Mesenchymal stem cell (in vitro differentiated cells and primary cell): ENCODE measurements at regions not wholly inside any gene's neighbourhood (a gene's known extent, or its start where the extent isn't known, plus 50 kb on each side); places are given as distances from the start of the nearest gene placed in this dataset.

Source experiments
- DNase-seq: peaks from one replicate; pipeline ENCODE4 v3.0.0-alpha.2; 2013
- H2AFZ ChIP-seq: one replicate; pipeline ENCODE4 v1.6.1; 2013; ENCODE audit warnings: low read depth, mild to moderate bottlenecking, control low read depth, inconsistent platforms, low read length, moderate library complexity
- H2AK5ac ChIP-seq: 2 replicates; pipeline ENCODE4 v1.6.1; 2013; ENCODE audit warnings: low read length, moderate library complexity, mild to moderate bottlenecking, inconsistent platforms; ENCODE audit not compliant: severe bottlenecking
- H2BK120ac ChIP-seq: one replicate; pipeline ENCODE4 v1.6.1; 2013; ENCODE audit warnings: low read depth, mild to moderate bottlenecking, inconsistent platforms, low read length, moderate library complexity
- H2BK12ac ChIP-seq, 2 experiments: one replicate each; pipeline ENCODE4 v1.6.1; 2013; ENCODE audit warnings: inconsistent platforms in 2 of 2, low read length in 2 of 2, mild to moderate bottlenecking in 2 of 2, moderate library complexity in 2 of 2, control low read depth in 1 of 2
- H2BK15ac ChIP-seq: one replicate; pipeline ENCODE4 v1.6.1; 2013; ENCODE audit warnings: mild to moderate bottlenecking, low read depth, inconsistent platforms; ENCODE audit not compliant: poor library complexity, severe bottlenecking
- H2BK5ac ChIP-seq: 2 replicates; pipeline ENCODE4 v1.6.1; 2013; ENCODE audit warnings: low read depth, mild to moderate bottlenecking, low read length, control low read depth, inconsistent platforms; ENCODE audit not compliant: poor library complexity, severe bottlenecking
- H3K14ac ChIP-seq, 2 experiments: one replicate each; pipeline ENCODE4 v1.6.1; 2013; ENCODE audit warnings: inconsistent platforms in 2 of 2, low read length in 2 of 2, control low read depth in 1 of 2, mild to moderate bottlenecking in 1 of 2, moderate library complexity in 1 of 2
- H3K18ac ChIP-seq, 2 experiments: one replicate each; pipeline ENCODE4 v1.6.1; 2013; ENCODE audit warnings: inconsistent platforms in 2 of 2, low read length in 2 of 2, control low read depth in 1 of 2, low read depth in 1 of 2, mild to moderate bottlenecking in 1 of 2
- H3K23ac ChIP-seq, 2 experiments: one replicate each; pipeline ENCODE4 v1.6.1; 2013; ENCODE audit warnings: inconsistent platforms in 2 of 2, low read length in 2 of 2, mild to moderate bottlenecking in 2 of 2, moderate library complexity in 2 of 2, control low read depth in 1 of 2
- H3K27ac ChIP-seq: 2 replicates; pipeline ENCODE4 v1.5.1; 2013; ENCODE audit warnings: mild to moderate bottlenecking, moderate library complexity, low read length, control low read depth, inconsistent platforms; ENCODE audit not compliant: poor library complexity, severe bottlenecking
- H3K27me3 ChIP-seq, 2 experiments: 2 replicates each; pipeline versions ENCODE4 v1.6.1 to v1.7.0; 2013; ENCODE audit warnings: low read length in 2 of 2, mild to moderate bottlenecking in 2 of 2, moderate library complexity in 2 of 2, control low read depth in 1 of 2, inconsistent platforms in 1 of 2; ENCODE audit not compliant: control insufficient read depth in 1 of 2, insufficient read depth in 1 of 2
- H3K36me3 ChIP-seq, 2 experiments: 2 replicates each; pipeline versions ENCODE4 v1.6.1 to v1.7.0; 2013; ENCODE audit warnings: low read length in 2 of 2, control low read depth in 1 of 2, inconsistent platforms in 1 of 2, low read depth in 1 of 2, mild to moderate bottlenecking in 1 of 2; ENCODE audit not compliant: insufficient read depth in 2 of 2, control insufficient read depth in 1 of 2
- H3K4ac ChIP-seq, 2 experiments: one replicate each; pipeline ENCODE4 v1.6.1; 2013; ENCODE audit warnings: inconsistent platforms in 2 of 2, low read length in 2 of 2, mild to moderate bottlenecking in 2 of 2, moderate library complexity in 2 of 2, control low read depth in 1 of 2, low read depth in 1 of 2
- H3K4me1 ChIP-seq: 2 replicates; pipeline ENCODE4 v1.6.1; 2013; ENCODE audit warnings: low read depth, low read length, control low read depth; ENCODE audit not compliant: control insufficient read depth, insufficient read depth
- H3K4me2 ChIP-seq: 2 replicates; pipeline ENCODE4 v1.6.1; 2013; ENCODE audit warnings: low read length, mild to moderate bottlenecking, inconsistent platforms; ENCODE audit not compliant: poor library complexity, severe bottlenecking
- H3K4me3 ChIP-seq, 2 experiments: 2 replicates each; pipeline versions ENCODE4 v1.5.1 to v1.7.0; 2013; ENCODE audit warnings: low read length in 2 of 2, mild to moderate bottlenecking in 2 of 2, control low read depth in 1 of 2, low read depth in 1 of 2; ENCODE audit not compliant: insufficient read depth in 1 of 2
- H3K79me1 ChIP-seq: replicated peaks from 2 replicates; pipeline ENCODE4 v1.6.1; 2013; ENCODE audit warnings: mild to moderate bottlenecking, control low read depth, low read length, inconsistent platforms; ENCODE audit not compliant: poor library complexity, severe bottlenecking
- H3K9ac ChIP-seq: 2 replicates; pipeline ENCODE4 v1.7.0; 2013; ENCODE audit warnings: mild to moderate bottlenecking, low read length, moderate library complexity
- H3K9me3 ChIP-seq: 2 replicates; pipeline ENCODE4 v1.7.0; 2013; ENCODE audit warnings: mild to moderate bottlenecking, low read length; ENCODE audit not compliant: control insufficient read depth
- H4K8ac ChIP-seq: one replicate; pipeline ENCODE4 v1.6.1; 2013; ENCODE audit warnings: inconsistent platforms, mild to moderate bottlenecking, low read length, moderate library complexity
- H4K91ac ChIP-seq: one replicate; pipeline ENCODE4 v1.6.1; 2013; ENCODE audit warnings: mild to moderate bottlenecking, low read length, inconsistent platforms
- WGBS: methylation state at CpG from one replicate; pipeline ENCODE4 v1.1.7; 2013; ENCODE audit warnings: mixed read lengths; 5-methylcytosine and 5-hydroxymethylcytosine counted together

DNA sequence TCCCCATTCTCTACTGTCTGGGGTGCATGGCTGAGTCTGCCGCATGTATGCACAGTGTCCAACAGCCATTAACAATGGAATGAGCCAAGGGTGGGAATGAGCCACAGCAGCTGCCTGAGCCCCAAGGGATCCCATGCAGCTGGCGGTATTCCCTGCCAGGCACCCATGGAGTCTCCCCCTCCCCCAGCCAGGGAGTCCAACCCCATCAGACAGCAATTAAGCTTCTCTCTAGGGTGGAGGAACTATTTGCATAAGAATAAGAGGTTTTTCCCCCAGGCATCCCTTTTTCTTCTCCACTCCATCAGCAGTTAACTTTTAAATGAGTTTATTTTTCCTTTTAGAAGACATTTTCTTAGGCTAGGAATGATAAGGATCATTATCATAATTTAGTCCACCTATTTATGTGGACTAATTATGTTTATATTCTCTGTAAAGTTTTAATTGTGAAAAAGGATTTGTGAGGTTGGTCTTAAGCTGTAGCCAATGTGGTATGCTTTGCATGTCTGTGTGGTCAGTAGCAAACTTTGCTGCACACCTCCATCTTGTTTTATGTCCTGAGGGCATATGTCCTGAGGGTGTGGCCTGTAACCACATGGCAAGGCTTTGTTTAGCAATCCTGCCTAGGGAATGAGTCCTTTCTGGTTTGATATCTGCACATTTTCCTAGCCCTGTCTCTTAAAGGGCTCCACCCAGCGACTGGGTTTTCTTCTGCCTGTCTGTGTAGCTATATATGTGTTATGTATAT, 158.9 kb upstream of the OLIG3 start:
- Histone ChIP-seq H2BK15ac (no peak overlapping the region), H3K4me2 (no peak overlapping the region), H3K27me3 (no peaks in the 10 kb centered on the region), H3K18ac (no peak overlapping the region), H4K91ac (no peak overlapping the region), H2AFZ (no peak overlapping the region), H4K8ac (no peak overlapping the region), H3K9me3 (peaks cover 58% of the 10 kb centered on the region), H3K4me3 (no peak overlapping the region), H2BK120ac (no peak overlapping the region), H3K23ac (no peak overlapping the region), H2AK5ac (no peak overlapping the region), H3K9ac (no peak overlapping the region), H2BK12ac (no peak overlapping the region), H3K79me1 (no peaks in the 10 kb centered on the region), H3K4ac (no peak overlapping the region), H3K27ac (no peak overlapping the region), H2BK5ac (no peak overlapping the region), H3K36me3 (no peaks in the 10 kb centered on the region), H3K4me1 (no peaks in the 10 kb centered on the region), H3K14ac (no peak overlapping the region)
- DNase-seq, result no peak
- WGBS, result 99% methylated on average over 2 of the region's 3 CpGs

DNA sequence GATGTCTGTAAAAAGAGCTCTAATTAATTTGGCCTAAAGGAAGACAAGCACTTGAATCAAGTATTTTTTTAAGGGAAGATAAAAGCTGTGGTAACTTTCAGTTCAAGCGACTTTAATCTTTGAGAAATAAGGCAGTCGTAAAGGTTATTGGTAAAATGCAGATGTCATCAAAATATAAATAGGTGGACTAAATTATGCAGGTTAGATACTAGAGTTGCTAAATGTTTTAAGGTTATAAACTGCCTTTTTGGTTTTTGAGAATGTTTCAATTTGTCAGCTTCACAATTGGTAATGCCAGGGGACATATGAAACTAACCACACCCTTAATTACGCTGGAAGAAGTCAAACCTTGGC, 159.5 kb upstream of the OLIG3 start:
- Histone ChIP-seq H3K27me3 (no peaks in the 10 kb centered on the region), H2AFZ (no peak overlapping the region), H3K18ac (no peak overlapping the region), H3K4ac (no peak overlapping the region), H2BK5ac (no peak overlapping the region), H2BK15ac (no peak overlapping the region), H3K79me1 (no peaks in the 10 kb centered on the region), H3K9ac (no peak overlapping the region), H2BK12ac (no peak overlapping the region), H3K9me3 (peaks cover 58% of the 10 kb centered on the region), H3K23ac (no peak overlapping the region), H4K91ac (no peak overlapping the region), H3K14ac (no peak overlapping the region), H4K8ac (no peak overlapping the region), H2BK120ac (no peak overlapping the region), H3K4me3 (no peak overlapping the region), H3K4me2 (no peak overlapping the region), H3K4me1 (no peaks in the 10 kb centered on the region), H3K27ac (no peak overlapping the region), H2AK5ac (no peak overlapping the region), H3K36me3 (no peaks in the 10 kb centered on the region)
- WGBS, result 96% methylated on average over 3 of the region's 3 CpGs
- DNase-seq, result no peak

DNA sequence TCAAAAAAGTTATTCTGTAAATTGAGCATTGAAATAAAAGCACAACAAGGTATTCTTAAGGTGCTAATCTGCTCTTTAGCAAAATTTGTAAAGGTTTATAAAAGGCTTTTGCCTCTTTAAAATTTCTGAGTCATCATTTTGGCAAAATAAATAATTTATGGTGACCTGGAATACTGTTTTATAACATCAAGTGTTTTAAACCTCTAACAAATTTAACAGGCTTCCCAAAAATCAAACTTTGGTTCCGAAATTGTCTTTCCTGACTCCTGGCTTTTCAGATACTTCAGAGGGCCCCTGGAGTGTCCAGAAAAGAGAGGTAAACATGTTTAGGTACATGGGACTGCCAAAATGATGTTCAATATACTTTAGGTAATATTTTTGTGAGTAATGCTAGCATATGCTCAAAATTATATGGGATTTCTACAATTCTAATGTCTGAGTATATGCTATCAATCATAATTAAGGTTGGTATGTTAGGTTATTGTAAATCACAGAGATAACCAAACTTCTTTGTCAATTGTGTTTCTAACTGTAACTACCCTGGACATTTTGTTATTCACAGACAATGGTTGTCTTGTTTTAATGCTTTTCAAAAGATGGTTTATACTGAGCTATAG, 160.3 kb upstream of the OLIG3 start:
- Histone ChIP-seq H3K9me3 (peaks cover 58% of the 10 kb centered on the region), H2BK120ac (no peak overlapping the region), H2AK5ac (no peak overlapping the region), H3K36me3 (no peaks in the 10 kb centered on the region), H3K4me3 (no peak overlapping the region), H3K4me1 (no peaks in the 10 kb centered on the region), H2BK5ac (no peak overlapping the region), H3K23ac (no peak overlapping the region), H3K14ac (no peak overlapping the region), H3K4me2 (no peak overlapping the region), H3K18ac (no peak overlapping the region), H3K27ac (no peak overlapping the region), H2BK12ac (no peak overlapping the region), H3K9ac (no peak overlapping the region), H4K91ac (no peak overlapping the region), H3K79me1 (no peaks in the 10 kb centered on the region), H3K4ac (no peak overlapping the region), H4K8ac (no peak overlapping the region), H2BK15ac (no peak overlapping the region), H3K27me3 (no peaks in the 10 kb centered on the region), H2AFZ (no peak overlapping the region)
- DNase-seq, result no peak
- WGBS, result 75% methylated on average over 1 of the region's 1 CpG

DNA sequence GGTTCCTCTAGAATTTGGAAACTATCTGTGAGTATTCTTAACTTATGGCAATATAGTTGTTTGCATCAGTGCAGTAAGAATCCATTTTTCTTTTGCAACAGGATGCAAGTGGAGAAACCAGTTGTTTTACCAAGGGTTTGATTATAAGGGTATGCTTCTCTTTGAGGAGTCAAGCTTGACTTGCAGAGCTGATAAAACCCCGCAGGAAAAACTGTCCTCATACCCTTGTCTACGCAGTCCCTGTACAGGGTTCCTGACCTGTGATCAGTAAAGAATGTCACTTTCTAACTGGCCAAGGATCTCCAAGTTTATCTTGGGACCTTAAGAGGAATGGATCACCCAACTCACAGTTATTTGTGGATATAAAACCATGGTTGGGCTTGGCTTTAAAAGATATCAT, 161.1 kb upstream of the OLIG3 start:
- Histone ChIP-seq H3K23ac (no peak overlapping the region), H2BK12ac (no peak overlapping the region), H3K4me3 (no peak overlapping the region), H4K8ac (no peak overlapping the region), H4K91ac (no peak overlapping the region), H3K36me3 (no peaks in the 10 kb centered on the region), H2BK15ac (no peak overlapping the region), H2AFZ (no peak overlapping the region), H3K79me1 (no peaks in the 10 kb centered on the region), H2AK5ac (no peak overlapping the region), H3K27me3 (no peaks in the 10 kb centered on the region), H2BK120ac (no peak overlapping the region), H3K9ac (no peak overlapping the region), H3K4me1 (no peaks in the 10 kb centered on the region), H3K4ac (no peak overlapping the region), H3K9me3 (peaks cover 58% of the 10 kb centered on the region), H2BK5ac (no peak overlapping the region), H3K4me2 (no peak overlapping the region), H3K14ac (no peak overlapping the region), H3K18ac (no peak overlapping the region), H3K27ac (no peak overlapping the region)
- WGBS, result 95% methylated on average over 2 of the region's 2 CpGs
- no peak for DNase-seq
